Gastroesophageal sphincter (tissue), 4 donors: ENCODE measurements at regions not wholly inside any gene's neighbourhood (a gene's known extent, or its start where the extent isn't known, plus 50 kb on each side); places are given as distances from the start of the nearest gene placed in this dataset.

Experiments
- ATAC-seq: fragments of 150-250 bp; one replicate; pipeline ENCODE4 v1.9.1; 2016; ENCODE audit warnings: mild to moderate bottlenecking, moderate library complexity
- H3K27ac ChIP-seq, 4 donors: fragments of 200-600 bp; sonication (generic) in 3 of 4; 1 replicate in 3 of 4; 2 replicates in 1 of 4; pipeline ENCODE4 v1.5.1; 2016 to 2019
- H3K27me3 ChIP-seq: fragments of 200-600 bp; sonication (generic); one replicate; pipeline ENCODE4 v1.5.1; 2019
- H3K36me3 ChIP-seq, 2 donors: fragments of 200-600 bp; sonication (generic); one replicate each; pipeline ENCODE4 v1.5.1; 2019; ENCODE audit warnings: control low read depth in 1 of 2
- H3K4me1 ChIP-seq, 3 donors: fragments of 200-600 bp; sonication (generic); 1 replicate in 2 of 3; 2 replicates in 1 of 3; pipeline ENCODE4 v1.5.1; 2016 to 2019; ENCODE audit warnings: control low read depth in 2 of 3
- H3K4me3 ChIP-seq, 2 donors: fragments of 200-600 bp; sonication (generic); one replicate each; pipeline ENCODE4 v1.5.1; 2019; ENCODE audit warnings: mild to moderate bottlenecking in 1 of 2, moderate library complexity in 1 of 2
- H3K9me3 ChIP-seq, 3 donors: fragments of 200-600 bp; sonication (generic); one replicate each; pipeline ENCODE4 v1.5.1; 2017 to 2019; ENCODE audit warnings: control low read depth in 2 of 3
- CTCF ChIP-seq, 4 experiments: fragments of 200-600 bp in 2 of 4; fragments of 450-650 bp in 2 of 4; sonication (generic) in 1 of 4; IDR thresholded peaks; one replicate each; pipeline ENCODE4 v1.5.1; 2017 to 2019; ENCODE audit warnings: antibody characterized with exemption in 4 of 4, mild to moderate bottlenecking in 2 of 4, moderate library complexity in 2 of 4
- EP300 ChIP-seq: sonication (generic); formaldehyde crosslinking; IDR thresholded peaks from one replicate; pipeline ENCODE4 v1.6.1; 2017; ENCODE audit warnings: antibody characterized with exemption, mild to moderate bottlenecking
- POLR2A ChIP-seq, 2 donors: fragments of 450-650 bp; IDR thresholded peaks; one replicate each; pipeline ENCODE4 v1.6.1; 2017; ENCODE audit warnings: antibody characterized with exemption in 2 of 2, mild to moderate bottlenecking in 2 of 2, moderate library complexity in 1 of 2
- POLR2AphosphoS5 ChIP-seq: sonication (generic); formaldehyde crosslinking; IDR thresholded peaks from one replicate; pipeline ENCODE4 v1.6.1; 2017; ENCODE audit warnings: antibody characterized with exemption
- WGBS, 2 donors: methylation state at CpG; one replicate each; pipeline ENCODE4 v1.1.5; 2018; ENCODE audit warnings: low coverage in 1 of 2; 5-methylcytosine and 5-hydroxymethylcytosine counted together

- no peak for ATAC-seq
- H3K4me1 ChIP-seq = peaks cover 0 to 10% (median 0%) of the 10 kb centered on the region in 3 donors
- no peak overlapping the region for H3K27ac ChIP-seq
- H3K27me3 ChIP-seq = no peaks in the 10 kb centered on the region
- no peak overlapping the region for H3K4me3 ChIP-seq
- H3K9me3 ChIP-seq = no peaks in the 10 kb centered on the region
- TF ChIP-seq CTCF (IDR thresholded peaks at IDR 0.05) (no peak), POLR2A (IDR thresholded peaks at IDR 0.05) (no peak), POLR2AphosphoS5 (no peak), EP300 (no peak)
- H3K36me3 ChIP-seq = no peaks in the 10 kb centered on the region
- WGBS, 2 donors = 53 to 57% methylated on average over 3 to 5 of the region's 5 CpGs
These were observed 921.9 kb downstream of the SQOR start for GRCh38 chr15:46556559-46557379.

- Histone ChIP-seq H3K9me3 (no peaks in the 10 kb centered on the region), H3K27ac (no peak overlapping the region), H3K36me3 (no peaks in the 10 kb centered on the region), H3K4me1 (no peaks in the 10 kb centered on the region), H3K4me3 (no peak overlapping the region), H3K27me3 (no peaks in the 10 kb centered on the region)
- ATAC-seq = no peak
- TF ChIP-seq CTCF (IDR thresholded peaks at IDR 0.05) = no peak
- TF ChIP-seq POLR2AphosphoS5 = no peak
- 73 to 76% methylated on average over 2 to 3 of the region's 3 CpGs for WGBS, 2 donors
These were observed 933.1 kb downstream of the SQOR start for GRCh38 chr15:46567968-46568367.

GRCh38 chr15:46569781-46570180 is 935.0 kb downstream of the SQOR start:
- no peak overlapping the region for H3K4me3 ChIP-seq
- no peaks in the 10 kb centered on the region for H3K36me3 ChIP-seq
- TF ChIP-seq EP300 (no peak), POLR2A (IDR thresholded peaks at IDR 0.05) (no peak), POLR2AphosphoS5 (no peak), CTCF (IDR thresholded peaks at IDR 0.05) (no peak)
- H3K9me3 ChIP-seq = no peaks in the 10 kb centered on the region
- no peak overlapping the region for H3K27ac ChIP-seq
- H3K4me1 ChIP-seq = no peaks in the 10 kb centered on the region
- 7 to 17% methylated on average over 1 of the region's 1 CpG for WGBS, 2 donors
- no peaks in the 10 kb centered on the region for H3K27me3 ChIP-seq
- ATAC-seq = no peak

- H3K4me1 ChIP-seq = no peaks in the 10 kb centered on the region
- H3K4me3 ChIP-seq = no peak overlapping the region
- no peak for ATAC-seq
- TF ChIP-seq EP300 = no peak
- TF ChIP-seq CTCF (IDR thresholded peaks at IDR 0.05) = no peak
- TF ChIP-seq POLR2A (IDR thresholded peaks at IDR 0.05) = no peak
- TF ChIP-seq POLR2AphosphoS5 = no peak
- H3K36me3 ChIP-seq = no peaks in the 10 kb centered on the region
- no peak overlapping the region for H3K27ac ChIP-seq
- H3K9me3 ChIP-seq = no peaks in the 10 kb centered on the region
- no peaks in the 10 kb centered on the region for H3K27me3 ChIP-seq
- WGBS, 2 donors = 64 to 100% methylated on average over 1 of the region's 1 CpG
These were observed 942.0 kb downstream of the SQOR start for GRCh38 chr15:46576646-46577395.

GRCh38 chr15:46577767-46578166 is 942.9 kb downstream of the SQOR start:
- Histone ChIP-seq H3K27ac (no peak overlapping the region), H3K36me3 (no peaks in the 10 kb centered on the region), H3K4me1 (no peaks in the 10 kb centered on the region), H3K27me3 (no peaks in the 10 kb centered on the region), H3K9me3 (no peaks in the 10 kb centered on the region), H3K4me3 (no peak overlapping the region)
- TF ChIP-seq POLR2AphosphoS5 (no peak), EP300 (no peak), POLR2A (IDR thresholded peaks at IDR 0.05) (no peak), CTCF (IDR thresholded peaks at IDR 0.05) (no peak)
- 0 to 44% methylated on average over 1 to 2 of the region's 2 CpGs for WGBS, 2 donors
- ATAC-seq = no peak
